ENCODE measurements at regions not wholly inside any gene's neighbourhood (a gene's known extent, or its start where the extent isn't known, plus 50 kb on each side); places are given as distances from the start of the nearest gene placed in this dataset.
A peak's percentile ranks its signal among the peaks of the same experiment; 100 is the strongest.
"Not testable (repeated sequence)": the region's sequence is repeated elsewhere in the genome, so short reads cannot be mapped to it uniquely, and the experiment has no call there.

GRCh38 chr4:11116940-11117339 is 311.8 kb downstream of the HS3ST1 start:
- DNase-seq = no peak

- no peak for DNase-seq
These were observed 316.8 kb downstream of the HS3ST1 start for GRCh38 chr4:11111876-11112275.

DNA sequence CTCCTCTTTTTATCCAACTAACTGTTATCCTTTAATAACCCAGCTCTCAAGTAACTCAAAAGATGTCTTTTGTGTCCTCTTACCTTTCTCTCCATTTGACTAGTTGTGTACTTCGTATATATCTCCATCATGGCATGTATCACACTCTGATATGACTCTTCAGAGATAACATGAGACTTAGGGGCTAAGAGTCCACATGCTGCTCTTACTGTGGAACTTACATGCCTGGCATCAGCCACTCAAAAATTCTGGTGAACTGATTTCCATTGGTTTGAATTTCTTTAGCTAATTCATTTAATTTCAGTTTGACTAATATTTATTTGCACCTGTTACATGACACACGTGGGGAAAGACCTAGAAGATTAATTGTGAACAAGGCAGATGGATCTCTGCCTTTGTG is 317.3 kb downstream of the HS3ST1 start:
- no peak for DNase-seq

DNA sequence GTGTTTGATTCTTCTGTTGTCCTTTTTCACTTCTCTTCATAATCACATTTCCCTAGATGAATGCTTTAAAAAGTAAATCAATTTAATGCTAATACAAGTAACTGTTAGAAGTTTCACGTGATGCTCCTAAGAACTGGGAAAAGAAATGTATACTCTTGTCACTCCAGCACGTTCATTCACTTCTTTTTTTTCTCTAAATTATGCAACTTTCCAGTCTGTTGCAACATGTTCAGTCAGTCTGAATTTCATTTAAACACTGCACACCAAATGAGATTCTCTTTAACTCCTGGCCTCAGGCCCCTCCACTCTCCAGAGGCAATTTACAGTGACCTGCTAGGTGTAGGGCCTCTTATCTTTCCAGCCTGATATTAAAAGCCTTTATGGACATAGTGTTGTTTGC is 321.9 kb downstream of the HS3ST1 start:
- DNase-seq = no peak

GRCh38 chr4:11106190-11106589 is 322.5 kb downstream of the HS3ST1 start:
- DNase-seq = no peak

- DNase-seq = no peak
These were observed 323.0 kb downstream of the HS3ST1 start for GRCh38 chr4:11105715-11106114.

DNA sequence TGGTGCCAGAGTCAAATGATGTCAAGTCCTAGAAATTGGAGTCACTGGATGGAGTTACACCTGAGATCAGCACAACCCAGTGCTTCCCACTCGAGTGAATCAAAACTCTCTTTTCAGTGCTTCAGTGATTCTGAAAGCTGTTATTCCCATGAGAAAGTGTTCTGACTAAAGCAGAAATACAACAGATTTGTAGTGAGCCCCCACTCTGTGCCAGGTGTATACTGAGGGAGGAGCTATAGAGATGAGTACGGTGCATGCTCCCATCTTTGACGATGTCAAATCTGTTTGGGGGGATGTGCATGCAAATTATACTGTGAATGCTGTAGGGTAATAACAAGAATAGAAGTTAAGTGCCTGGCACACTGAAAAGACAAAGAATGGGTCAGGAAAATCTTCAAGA is 330.2 kb downstream of the HS3ST1 start:
- DNase-seq = peak in 1 of 2 donors; percentile 14

GRCh38 chr4:11097725-11098124 is 331.0 kb downstream of the HS3ST1 start:
- no peak for DNase-seq

- DNase-seq = no peak
These were observed 347.7 kb downstream of the HS3ST1 start for GRCh38 chr4:11081006-11081405.

GRCh38 chr4:11079171-11079570 is 349.5 kb downstream of the HS3ST1 start:
- DNase-seq = no peak

- DNase-seq = no peak
These were observed 354.0 kb downstream of the HS3ST1 start for GRCh38 chr4:11074581-11075241.

- DNase-seq = no peak
These were observed 355.1 kb downstream of the HS3ST1 start for GRCh38 chr4:11073621-11074051.

- no peak for DNase-seq
These were observed 355.7 kb downstream of the HS3ST1 start for GRCh38 chr4:11072999-11073398.

DNA sequence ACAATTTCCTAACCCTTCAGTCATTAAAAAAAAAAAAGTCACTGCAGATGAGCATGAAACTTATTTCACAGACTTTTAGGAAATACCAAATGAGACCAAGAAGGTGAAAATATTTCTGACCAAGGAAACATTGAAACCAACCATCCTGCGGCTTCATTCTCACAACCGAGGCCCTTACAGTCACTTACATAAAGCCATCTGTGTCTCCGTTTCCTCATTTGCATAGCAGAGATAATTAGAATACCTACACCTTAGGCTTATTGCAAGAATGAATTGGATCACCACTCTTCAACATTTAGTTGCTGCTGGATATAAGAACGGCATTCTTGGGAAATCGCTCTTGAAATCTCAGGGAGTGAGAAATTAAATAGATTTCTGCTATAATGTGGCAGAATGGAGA is 356.2 kb downstream of the HS3ST1 start:
- DNase-seq = no peak

DNA sequence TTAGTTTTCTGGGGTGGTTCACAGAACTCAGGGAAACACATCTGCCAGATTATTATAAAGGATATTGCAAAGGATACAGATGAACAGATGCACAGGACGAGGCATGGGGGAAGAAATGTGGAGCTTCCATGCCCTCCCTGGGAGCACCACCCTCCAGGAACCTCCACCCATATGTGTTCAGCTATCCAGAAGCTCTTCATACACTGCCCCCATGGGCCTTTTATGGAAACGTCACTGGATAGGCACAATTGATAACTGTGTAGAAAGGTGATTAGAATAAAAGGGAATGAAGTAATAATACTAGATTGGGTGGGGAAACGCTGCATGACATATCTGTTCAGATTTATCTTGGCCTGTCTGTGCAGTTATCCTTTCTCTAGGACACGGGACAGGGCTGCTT is 357.9 kb downstream of the HS3ST1 start:
- no peak for DNase-seq

- no peak for DNase-seq
These were observed 359.0 kb downstream of the HS3ST1 start for GRCh38 chr4:11069581-11070211.

DNA sequence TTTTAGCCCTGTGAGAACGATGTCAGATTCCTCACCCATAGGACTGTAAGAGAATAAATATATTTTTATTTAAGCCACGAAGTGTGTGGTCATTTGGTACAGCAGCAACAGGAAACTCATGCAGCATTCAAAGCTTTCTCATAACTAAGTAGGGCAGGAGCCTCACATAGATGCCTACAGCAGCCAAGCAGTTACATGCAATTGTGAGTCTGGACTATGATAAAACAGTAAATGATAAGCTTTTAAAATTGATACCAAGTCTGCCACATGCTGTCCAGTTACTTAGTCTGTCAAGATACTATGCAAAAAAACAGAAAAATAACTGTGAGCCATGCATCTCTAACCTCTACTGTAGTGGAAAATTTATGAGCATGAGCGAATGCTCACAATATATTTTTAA is 359.6 kb downstream of the HS3ST1 start:
- DNase-seq = no peak

DNA sequence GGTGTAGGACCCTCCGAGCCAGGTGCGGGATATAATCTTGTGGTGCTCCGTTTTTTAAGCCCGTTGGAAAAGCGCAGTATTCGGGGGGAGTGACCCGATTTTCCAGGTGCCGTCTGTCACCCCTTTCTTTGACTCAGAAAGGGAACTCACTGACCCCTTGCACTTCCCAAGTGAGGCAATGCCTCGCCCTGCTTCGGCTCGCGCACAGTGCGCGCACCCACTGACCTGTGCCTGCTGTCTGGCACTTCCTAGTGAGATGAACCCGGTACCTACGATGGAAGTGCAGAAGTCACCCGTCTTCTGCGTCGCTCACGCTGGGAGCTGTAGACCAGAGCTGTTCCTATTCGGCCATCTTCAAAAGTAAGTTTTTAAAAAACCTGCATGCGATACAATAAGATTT is 362.1 kb downstream of the HS3ST1 start:
- not testable (repeated sequence) for DNase-seq

GRCh38 chr4:11060637-11061036 is 368.1 kb downstream of the HS3ST1 start:
- DNase-seq = not testable (repeated sequence)

DNA sequence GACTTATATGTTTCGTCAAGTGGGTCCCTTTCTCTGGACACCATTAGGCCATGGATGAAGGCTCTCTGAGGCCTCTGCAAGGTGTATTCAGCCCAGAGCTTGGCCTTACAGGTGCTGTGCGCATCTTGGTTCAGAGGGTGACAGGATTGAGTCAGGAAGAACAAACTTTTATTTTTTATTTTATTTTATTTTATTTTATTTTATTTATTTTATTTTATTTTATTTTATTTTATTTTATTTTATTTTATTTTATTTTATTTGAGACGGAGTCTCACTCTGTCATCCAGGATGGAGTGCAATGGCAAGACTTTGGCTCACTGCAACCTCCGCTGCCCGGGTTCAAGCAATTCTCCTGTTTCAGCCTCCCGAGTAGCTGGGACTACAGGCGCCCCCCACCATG is 370.4 kb upstream of the CLNK start:
- DNase-seq = not testable (repeated sequence)

DNA sequence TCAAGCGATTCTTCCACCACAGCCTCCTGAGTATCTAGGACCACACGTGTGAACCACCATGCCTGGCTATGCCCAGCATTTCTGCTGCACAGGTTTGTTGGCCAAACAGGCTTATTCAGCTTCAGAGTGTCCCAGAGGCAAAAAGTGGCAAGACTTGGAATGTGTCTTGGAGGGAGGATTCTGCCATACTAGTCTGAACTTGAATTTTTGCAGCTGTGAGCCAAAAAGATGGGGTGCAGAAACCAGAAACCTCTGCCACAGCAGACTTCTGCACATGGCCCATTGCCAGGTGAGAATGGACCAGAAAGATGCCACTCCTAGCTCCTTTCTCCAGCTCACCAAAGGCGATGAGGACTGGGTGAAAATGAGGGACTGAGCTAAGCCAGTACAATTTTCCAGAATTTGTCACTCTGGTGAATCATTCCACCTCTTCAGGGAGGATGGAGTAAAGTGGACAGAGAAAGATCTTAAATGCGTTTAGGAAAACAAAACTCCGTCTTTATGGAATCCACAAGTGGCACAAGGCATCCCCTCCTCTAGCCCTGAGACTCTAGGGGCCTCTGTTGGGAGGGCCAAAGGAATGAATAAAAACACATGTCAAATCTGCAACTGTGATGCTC is 369.1 kb upstream of the CLNK start:
- no peak for DNase-seq

GRCh38 chr4:11051181-11051580 is 366.6 kb upstream of the CLNK start:
- no peak for DNase-seq

GRCh38 chr4:11050766-11051165 is 366.2 kb upstream of the CLNK start:
- DNase-seq = no peak

DNA sequence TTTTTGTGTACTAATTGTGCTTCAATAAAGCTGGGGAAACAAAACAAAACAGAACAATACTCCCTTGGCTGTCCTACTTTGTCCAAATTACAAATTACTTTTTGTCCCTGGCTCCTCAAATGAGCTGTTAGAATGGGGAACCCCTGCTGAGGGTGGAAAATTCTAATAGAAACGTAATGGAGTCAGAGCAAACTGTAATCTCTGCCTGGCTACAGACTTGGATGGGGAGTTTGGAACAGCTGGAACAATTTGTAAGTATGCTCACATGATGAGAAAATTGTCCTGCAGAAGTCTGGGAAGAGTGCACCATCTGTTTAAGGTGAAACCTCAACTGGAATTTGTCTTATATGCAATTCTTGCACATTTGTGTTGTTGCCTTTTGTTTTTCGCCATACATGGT is 364.4 kb upstream of the CLNK start:
- no peak for DNase-seq
